Activated T-cell treated with anti-CD3 and anti-CD28 coated beads, Interleukin-2, amount 50 U/mL, for 24 hours (primary cell): ENCODE measurements at regions not wholly inside any gene's neighbourhood (a gene's known extent, or its start where the extent isn't known, plus 50 kb on each side); places are given as distances from the start of the nearest gene placed in this dataset.
A peak's percentile ranks its signal among the peaks of the same experiment; 100 is the strongest.

Source experiments
- DNase-seq: peaks from one replicate; pipeline ENCODE4 v3.0.0-alpha.2; 2020
- H3K27ac Mint-ChIP-seq: 2 replicates; pipeline ENCODE4 v1.8.0; 2020; ENCODE audit warnings: mild to moderate bottlenecking, mixed read lengths
- H3K27me3 Mint-ChIP-seq: 2 replicates; pipeline ENCODE4 v1.8.0; 2020; ENCODE audit warnings: mixed read lengths
- H3K36me3 Mint-ChIP-seq: 2 replicates; pipeline ENCODE4 v1.8.0; 2020; ENCODE audit warnings: low read depth, mixed read lengths
- H3K4me1 Mint-ChIP-seq: 2 replicates; pipeline ENCODE4 v1.8.0; 2020; ENCODE audit warnings: low read depth, mixed read lengths
- H3K4me3 Mint-ChIP-seq: 2 replicates; pipeline ENCODE4 v1.8.0; 2020; ENCODE audit warnings: mild to moderate bottlenecking, moderate library complexity, mixed read lengths
- H3K9me3 Mint-ChIP-seq: 2 replicates; pipeline ENCODE4 v1.8.0; 2020; ENCODE audit warnings: mixed read lengths

DNA sequence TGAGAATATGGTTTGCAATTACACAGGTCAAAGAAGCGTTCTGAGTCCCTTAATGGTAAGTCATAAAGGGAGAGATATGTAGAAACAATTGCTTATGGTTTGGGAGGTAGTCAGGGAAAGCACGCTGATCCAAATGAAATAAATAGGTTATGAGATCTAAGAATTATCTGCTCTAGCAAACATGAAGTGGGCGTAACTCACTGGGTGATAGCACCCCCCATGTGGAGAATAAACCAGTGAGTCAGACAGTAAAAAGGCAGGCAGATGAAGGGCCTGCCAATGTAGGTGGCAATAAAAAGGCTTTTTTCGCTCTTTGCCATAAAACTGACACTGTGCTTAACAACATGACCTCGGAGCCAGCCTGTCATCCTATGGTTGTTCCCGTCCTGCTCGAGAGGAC is 306.9 kb downstream of the GLRX3 start:
- H3K4me1 Mint-ChIP-seq = no peaks in the 10 kb centered on the region
- no peak overlapping the region for H3K4me3 Mint-ChIP-seq
- H3K36me3 Mint-ChIP-seq = no peaks in the 10 kb centered on the region
- H3K9me3 Mint-ChIP-seq = no peaks in the 10 kb centered on the region
- H3K27me3 Mint-ChIP-seq = no peaks in the 10 kb centered on the region
- no peak for DNase-seq
- H3K27ac Mint-ChIP-seq = no peak overlapping the region

DNA sequence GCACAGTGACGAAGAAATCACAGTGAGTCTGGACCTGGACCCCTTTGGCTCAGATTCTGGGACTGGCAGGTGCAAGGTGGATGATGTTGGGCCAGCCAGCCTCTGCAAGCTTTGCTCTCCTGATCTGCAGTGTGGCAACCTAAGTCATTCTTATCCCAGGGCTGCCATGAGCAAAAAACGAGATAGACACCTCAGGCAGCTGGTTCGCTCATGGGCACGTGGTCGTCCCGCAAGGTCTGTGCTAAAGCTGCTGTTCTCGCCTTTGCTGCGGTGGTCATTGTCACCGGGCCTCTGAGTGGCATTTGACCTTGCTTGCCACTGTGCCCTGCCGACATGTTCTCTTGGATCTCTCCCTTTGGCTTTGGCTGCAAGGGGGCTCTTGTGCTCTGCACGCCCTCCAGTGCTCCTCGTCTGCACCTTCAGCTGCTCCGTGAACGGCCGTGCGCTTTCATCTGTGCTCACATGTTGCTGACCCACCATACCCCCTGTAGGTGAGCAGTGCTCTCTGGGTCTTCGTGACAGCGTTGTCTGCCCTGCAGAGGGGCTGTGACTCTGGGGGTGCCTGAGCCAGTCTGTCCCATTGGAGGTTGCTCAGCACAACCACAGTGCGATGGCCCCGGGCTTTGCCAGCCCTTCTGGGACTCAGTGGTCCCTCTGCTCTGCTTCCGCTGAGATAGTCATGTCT is 317.0 kb downstream of the GLRX3 start:
- Mint-ChIP-seq H3K4me1 (no peaks in the 10 kb centered on the region), H3K36me3 (no peaks in the 10 kb centered on the region), H3K27me3 (peaks cover 3% of the 10 kb centered on the region), H3K27ac (no peak overlapping the region), H3K9me3 (peaks cover 3% of the 10 kb centered on the region), H3K4me3 (no peak overlapping the region)
- DNase-seq = no peak

DNA sequence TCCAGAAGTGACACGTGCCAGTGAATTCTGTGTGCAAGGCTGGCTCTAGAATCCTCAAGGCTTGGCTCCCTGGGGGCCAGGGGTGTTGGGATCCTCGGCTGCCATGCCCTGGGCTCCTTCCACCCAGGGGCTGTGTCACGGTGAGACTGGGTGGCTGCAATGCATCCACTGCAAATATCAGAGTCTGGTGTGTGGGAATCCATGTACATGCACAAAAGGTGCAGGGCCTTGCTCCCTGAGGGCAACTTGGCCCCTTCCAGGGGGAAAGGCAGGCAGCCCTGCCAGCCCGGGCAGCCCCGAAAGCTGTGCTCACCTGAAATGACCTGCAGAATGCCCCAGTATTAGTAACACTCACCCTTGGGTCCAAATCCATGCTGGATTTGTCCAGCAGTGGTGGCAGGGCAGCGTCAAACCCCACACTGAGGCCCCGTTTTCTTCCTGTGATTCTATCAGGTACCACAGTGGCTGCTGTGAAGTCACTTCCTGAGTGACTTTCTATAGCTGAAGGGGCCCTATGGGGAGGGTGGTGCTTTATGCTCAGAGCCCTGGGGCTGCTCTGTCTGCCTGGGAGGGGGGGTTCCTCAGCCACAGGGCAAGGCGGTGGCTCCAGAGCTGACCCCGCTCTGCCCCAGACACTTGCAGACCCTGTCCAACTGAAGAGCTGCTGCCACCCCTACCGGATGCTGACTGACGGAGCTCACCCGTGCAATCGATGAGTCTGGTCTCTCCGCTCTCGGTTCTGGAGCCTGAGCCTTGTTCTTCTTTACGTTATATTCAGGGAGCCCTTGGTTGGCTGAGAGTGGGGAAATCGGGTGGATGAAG is 317.7 kb downstream of the GLRX3 start:
- Mint-ChIP-seq H3K4me3 (no peak overlapping the region), H3K4me1 (no peaks in the 10 kb centered on the region), H3K27me3 (peaks cover 3% of the 10 kb centered on the region), H3K36me3 (no peaks in the 10 kb centered on the region), H3K27ac (no peak overlapping the region), H3K9me3 (peaks cover 3% of the 10 kb centered on the region)
- no peak for DNase-seq

DNA sequence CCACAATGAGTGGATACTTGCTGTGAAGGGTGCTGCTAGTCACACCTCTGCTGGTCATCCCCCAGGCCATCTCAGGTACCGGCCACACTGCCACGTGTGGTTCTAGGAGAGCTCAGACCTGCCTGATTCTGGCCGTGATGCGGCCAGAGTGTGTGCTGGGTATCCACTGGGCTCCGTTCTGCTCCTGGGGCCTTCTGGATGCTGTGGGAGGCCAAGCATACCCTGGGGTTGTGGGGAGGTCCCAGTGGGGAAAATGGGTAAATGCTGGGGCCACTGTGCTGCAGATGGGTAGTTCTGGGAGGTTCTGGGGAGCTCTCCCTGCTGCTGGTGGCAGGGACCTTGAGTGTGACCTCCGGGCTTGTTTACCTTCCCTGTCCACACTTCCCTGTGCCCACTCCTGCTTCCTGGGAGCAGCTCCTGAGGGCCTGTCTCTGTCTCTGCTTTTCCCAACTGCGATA is 318.4 kb downstream of the GLRX3 start:
- no peak for DNase-seq
- Mint-ChIP-seq H3K9me3 (peaks cover 1% of the 10 kb centered on the region), H3K4me1 (no peaks in the 10 kb centered on the region), H3K4me3 (no peak overlapping the region), H3K36me3 (no peaks in the 10 kb centered on the region), H3K27me3 (peaks cover 1% of the 10 kb centered on the region), H3K27ac (no peak overlapping the region)

DNA sequence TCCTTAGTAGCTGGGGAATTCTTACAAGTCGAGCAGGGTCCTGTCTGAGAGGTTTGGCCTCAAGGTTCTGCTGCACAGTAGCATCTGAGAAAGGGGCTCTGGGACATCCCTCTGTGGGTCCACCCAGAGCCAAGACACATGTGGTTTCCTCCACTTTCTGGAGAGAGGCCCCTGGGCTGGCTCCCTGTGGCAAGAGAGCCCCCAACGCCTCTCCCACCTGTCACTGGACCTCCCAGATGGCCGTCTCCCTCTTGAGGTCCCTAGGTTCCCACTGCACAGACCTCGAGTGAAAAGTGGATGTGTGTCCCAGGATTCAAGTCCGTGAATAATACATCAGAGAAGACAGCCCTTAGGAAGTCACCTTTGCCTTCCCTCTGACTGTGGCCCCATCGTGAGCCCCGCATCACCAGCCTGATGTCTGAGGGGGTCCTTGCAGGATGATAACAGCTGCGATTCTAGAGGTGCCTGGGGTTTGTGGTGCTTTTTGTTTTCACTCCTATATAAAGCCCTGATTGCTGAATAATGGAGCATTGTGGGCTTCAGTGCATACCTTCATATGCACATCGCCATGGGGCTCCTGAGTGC is 319.0 kb downstream of the GLRX3 start:
- DNase-seq = no peak
- no peaks in the 10 kb centered on the region for H3K4me1 Mint-ChIP-seq
- no peak overlapping the region for H3K4me3 Mint-ChIP-seq
- H3K9me3 Mint-ChIP-seq = no peaks in the 10 kb centered on the region
- no peaks in the 10 kb centered on the region for H3K36me3 Mint-ChIP-seq
- H3K27ac Mint-ChIP-seq = no peak overlapping the region
- H3K27me3 Mint-ChIP-seq = no peaks in the 10 kb centered on the region

DNA sequence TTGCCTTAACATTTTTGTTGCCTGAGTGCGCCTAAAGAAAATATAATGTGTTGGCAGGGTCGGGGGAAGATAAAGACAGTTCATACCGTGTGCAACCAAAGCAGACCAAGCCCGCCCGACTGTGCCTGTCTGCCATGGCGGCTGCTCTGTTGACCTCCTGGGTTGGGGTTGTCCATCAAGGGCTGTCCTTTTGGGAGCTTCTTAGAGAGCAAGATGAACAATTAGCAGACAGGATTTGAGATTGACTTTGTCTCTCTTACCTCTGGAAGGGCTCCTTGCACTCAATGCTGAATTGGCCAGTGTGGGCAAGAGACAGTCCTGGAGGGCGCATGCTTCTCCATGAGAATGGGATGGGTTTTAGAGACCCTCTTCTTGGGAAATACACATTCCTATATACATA is 319.6 kb downstream of the GLRX3 start:
- Mint-ChIP-seq H3K27me3 (no peaks in the 10 kb centered on the region), H3K36me3 (no peaks in the 10 kb centered on the region), H3K4me3 (no peak overlapping the region), H3K9me3 (no peaks in the 10 kb centered on the region), H3K4me1 (no peaks in the 10 kb centered on the region), H3K27ac (no peak overlapping the region)
- DNase-seq = no peak

DNA sequence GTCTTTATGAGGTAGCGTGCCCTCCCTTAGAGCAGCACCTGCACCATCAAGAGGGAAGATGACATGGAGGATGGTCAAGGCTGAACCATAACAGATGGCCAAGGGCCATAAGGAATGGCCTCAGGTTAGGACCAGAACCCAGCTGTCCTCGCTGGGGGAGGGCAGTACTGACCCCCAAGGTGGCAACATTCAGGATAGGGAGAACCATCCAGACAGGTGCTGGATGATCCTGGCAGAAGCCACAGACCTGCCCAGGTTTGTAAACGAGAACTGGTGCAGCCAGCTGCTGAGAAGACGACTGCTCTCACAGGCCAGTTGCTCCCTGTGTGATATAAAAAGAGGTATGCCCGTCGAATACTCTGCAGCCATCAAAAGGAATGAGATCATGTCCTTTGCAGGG is 320.4 kb downstream of the GLRX3 start:
- DNase-seq = no peak
- Mint-ChIP-seq H3K9me3 (no peaks in the 10 kb centered on the region), H3K36me3 (no peaks in the 10 kb centered on the region), H3K4me1 (no peaks in the 10 kb centered on the region), H3K4me3 (no peak overlapping the region), H3K27ac (no peak overlapping the region), H3K27me3 (no peaks in the 10 kb centered on the region)

DNA sequence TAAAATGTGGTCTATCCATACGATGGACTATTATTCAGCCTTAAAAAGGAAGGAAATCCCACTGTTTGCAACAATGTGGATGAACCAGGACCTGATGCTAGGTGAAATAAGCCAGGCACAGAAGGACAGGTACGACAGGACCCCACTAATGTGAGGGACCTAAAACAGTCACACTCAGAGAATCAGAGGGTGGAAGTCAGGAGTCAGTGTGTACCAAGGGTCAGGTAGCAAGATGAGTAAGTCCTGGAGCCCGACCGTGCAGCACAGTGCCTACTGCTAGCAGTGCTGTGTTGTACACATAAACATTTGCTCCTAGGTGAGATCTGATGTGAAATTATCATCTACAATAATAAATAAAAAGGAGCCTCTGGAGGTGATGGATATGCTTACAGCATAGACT is 322.3 kb downstream of the GLRX3 start:
- H3K27ac Mint-ChIP-seq = no peak overlapping the region
- no peaks in the 10 kb centered on the region for H3K4me1 Mint-ChIP-seq
- no peaks in the 10 kb centered on the region for H3K27me3 Mint-ChIP-seq
- no peak for DNase-seq
- no peaks in the 10 kb centered on the region for H3K36me3 Mint-ChIP-seq
- no peak overlapping the region for H3K4me3 Mint-ChIP-seq
- no peaks in the 10 kb centered on the region for H3K9me3 Mint-ChIP-seq

DNA sequence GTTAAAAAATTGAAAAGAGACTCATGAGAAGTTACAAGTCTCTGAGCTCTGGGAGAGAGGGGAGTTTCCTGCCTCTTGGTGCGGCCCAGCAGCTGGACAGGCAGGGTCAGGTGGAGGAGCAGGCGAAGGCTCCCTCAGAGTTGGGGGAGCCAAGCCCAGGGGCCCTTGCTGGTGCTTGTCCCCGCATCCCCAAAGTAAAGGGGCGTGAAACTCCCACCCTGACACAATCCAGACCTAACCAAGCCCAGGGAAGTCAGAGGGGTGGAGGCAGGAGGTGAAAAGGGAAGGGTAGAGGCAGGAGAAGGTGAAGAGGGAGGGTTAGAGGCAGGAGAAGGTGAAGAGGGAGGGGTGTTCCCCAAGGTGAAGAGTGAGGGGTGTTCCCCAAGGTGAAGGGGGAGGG is 322.8 kb downstream of the GLRX3 start:
- Mint-ChIP-seq H3K4me3 (no peak overlapping the region), H3K36me3 (no peaks in the 10 kb centered on the region), H3K9me3 (no peaks in the 10 kb centered on the region), H3K27ac (no peak overlapping the region), H3K4me1 (no peaks in the 10 kb centered on the region), H3K27me3 (no peaks in the 10 kb centered on the region)
- no peak for DNase-seq

DNA sequence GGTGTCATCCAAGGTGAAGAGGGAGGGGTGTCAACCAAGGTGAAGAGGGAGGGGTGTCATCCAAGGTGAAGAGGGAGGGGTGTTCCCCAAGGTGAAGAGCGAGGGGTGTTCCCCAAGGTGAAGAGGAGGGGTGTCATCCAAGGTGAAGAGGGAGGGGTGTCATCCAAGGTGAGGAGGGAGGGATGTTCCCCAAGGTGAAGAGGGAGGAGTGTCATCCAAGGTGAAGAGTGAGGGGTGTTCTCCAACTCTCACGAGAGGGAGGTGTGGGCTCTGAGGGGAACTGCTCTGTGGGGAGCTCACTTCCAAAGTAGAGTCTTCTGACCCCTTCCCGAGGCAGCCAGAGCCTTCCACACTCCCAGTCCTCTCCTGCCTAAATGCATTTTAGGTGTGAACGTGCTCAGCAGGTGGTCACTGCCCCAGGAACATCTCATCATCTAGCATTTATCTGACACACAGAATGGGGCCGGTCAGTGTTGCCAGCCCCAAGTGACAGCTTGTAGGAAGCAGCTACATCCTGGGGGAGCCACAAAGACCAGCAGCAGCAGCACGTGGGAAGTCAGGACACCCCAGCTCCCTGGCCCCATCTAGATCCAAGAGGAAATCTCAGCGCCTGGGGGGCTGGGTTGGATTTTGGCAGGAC is 323.8 kb downstream of the GLRX3 start:
- H3K27me3 Mint-ChIP-seq = no peaks in the 10 kb centered on the region
- H3K4me3 Mint-ChIP-seq = no peak overlapping the region
- H3K27ac Mint-ChIP-seq = no peak overlapping the region
- no peaks in the 10 kb centered on the region for H3K4me1 Mint-ChIP-seq
- no peak for DNase-seq
- H3K36me3 Mint-ChIP-seq = no peaks in the 10 kb centered on the region
- no peaks in the 10 kb centered on the region for H3K9me3 Mint-ChIP-seq

DNA sequence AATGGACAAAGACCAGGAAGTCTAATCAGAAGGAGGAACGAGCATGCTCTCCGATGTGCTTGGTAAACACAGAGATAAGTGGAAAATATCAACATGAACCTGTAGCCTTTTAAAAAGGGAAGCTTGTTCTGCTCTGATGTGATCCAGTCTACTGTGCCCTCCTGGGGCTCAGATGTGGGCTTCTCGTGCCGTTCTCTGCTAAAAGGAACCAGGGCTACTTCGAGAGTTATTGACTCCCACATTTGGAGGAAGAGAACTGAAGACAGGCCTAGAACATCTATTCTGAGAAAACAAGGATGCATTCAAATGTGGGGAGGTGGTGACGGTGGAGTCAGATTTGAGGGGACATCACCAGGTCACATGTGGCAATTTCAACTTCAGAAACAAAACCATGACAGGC is 325.4 kb downstream of the GLRX3 start:
- Mint-ChIP-seq H3K36me3 (no peaks in the 10 kb centered on the region), H3K27ac (no peak overlapping the region), H3K4me3 (no peak overlapping the region), H3K27me3 (no peaks in the 10 kb centered on the region), H3K4me1 (no peaks in the 10 kb centered on the region), H3K9me3 (no peaks in the 10 kb centered on the region)
- no peak for DNase-seq

DNA sequence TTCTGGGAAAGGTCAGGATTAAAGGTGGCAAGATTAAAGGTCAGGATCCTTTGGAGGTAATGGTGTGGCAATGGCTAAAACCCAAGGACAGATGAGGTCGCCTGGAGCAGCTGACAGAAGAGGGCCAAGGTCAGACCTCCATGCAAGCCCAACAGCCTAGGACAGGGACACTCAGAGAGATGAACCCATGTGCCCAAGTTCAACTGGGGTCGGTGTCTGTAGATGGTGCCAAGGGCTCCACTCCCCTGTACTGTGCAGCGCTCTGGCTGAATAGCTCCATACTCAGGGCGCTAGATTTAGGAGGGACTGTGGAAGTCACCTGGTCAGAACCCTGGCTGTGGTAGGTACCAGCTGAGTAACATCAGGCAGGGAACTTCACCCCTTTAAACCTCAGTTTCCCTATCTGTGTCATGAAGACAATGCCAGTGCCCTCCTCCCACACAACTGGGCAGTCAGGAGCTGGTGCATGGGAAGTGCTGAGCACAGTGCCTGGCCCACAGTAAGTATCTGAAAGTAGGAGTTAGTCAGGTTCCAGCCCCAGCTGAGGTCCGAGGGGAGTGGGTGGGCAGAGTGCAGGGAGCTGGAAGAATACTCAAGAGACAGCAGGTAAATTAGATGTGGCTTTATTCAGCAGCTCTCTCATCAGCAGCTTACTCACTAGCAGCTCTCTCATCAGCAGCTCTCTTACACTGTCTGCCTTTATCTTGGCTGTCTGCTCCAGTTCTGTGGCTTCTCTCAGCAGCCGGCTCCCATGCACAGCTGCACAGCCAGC is 327.1 kb downstream of the GLRX3 start:
- Mint-ChIP-seq H3K27ac (no peak overlapping the region), H3K4me3 (no peak overlapping the region), H3K9me3 (no peaks in the 10 kb centered on the region), H3K27me3 (no peaks in the 10 kb centered on the region), H3K4me1 (no peaks in the 10 kb centered on the region), H3K36me3 (no peaks in the 10 kb centered on the region)
- DNase-seq = peak; percentile 11

DNA sequence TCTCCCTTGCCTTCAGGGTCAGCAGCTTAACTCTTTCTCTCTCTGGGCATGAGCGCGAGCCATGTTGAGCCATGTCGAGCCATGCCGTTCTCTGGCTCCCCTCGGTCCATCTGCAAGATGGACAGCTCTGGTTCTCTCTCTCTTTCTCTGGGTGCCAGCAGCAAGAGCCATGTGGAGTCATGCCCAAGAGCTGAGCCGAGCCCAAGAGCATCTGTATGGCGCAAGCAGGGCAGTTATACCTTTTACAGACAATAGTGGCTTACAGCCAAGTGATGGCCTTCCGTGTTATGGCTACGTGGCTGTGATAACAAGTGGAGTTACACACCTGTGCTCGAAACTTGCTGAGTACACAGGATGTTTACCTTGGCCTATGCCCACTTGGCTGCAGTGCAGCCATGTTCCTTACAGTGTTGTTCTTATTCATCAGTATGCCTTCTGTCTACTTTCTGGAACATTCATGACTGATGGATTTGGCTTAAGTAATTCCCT is 327.7 kb downstream of the GLRX3 start:
- Mint-ChIP-seq H3K27ac (no peak overlapping the region), H3K36me3 (no peaks in the 10 kb centered on the region), H3K9me3 (peaks cover 2% of the 10 kb centered on the region), H3K4me3 (no peak overlapping the region), H3K4me1 (no peaks in the 10 kb centered on the region), H3K27me3 (no peaks in the 10 kb centered on the region)
- DNase-seq = no peak

DNA sequence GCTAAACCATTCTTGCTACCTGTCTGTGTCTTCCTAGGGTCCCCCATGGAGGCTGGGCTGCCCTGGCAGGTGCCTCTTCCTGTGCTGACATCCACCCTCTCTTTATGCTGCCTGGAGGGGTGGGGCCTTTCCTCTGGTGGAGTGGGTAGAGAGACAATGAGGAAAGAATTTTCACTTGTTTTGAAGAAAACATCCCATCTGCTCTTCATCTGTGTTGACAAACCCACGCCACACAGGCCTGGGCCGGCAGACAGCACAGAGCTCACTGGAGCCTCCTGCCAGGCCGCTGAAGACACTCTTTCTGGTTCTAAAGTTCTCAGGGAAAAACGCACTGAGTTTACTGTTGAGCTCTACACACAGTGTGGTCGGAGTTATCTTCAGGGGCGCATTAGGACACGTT is 328.2 kb downstream of the GLRX3 start:
- Mint-ChIP-seq H3K4me1 (no peaks in the 10 kb centered on the region), H3K27me3 (no peaks in the 10 kb centered on the region), H3K9me3 (peaks cover 2% of the 10 kb centered on the region), H3K36me3 (no peaks in the 10 kb centered on the region), H3K27ac (no peak overlapping the region), H3K4me3 (no peak overlapping the region)
- peak; percentile 6 for DNase-seq
